Mesenchymal stem cell (in vitro differentiated cells and primary cell): ENCODE measurements at regions not wholly inside any gene's neighbourhood (a gene's known extent, or its start where the extent isn't known, plus 50 kb on each side); places are given as distances from the start of the nearest gene placed in this dataset.

Experiments used
- DNase-seq: peaks from one replicate; pipeline ENCODE4 v3.0.0-alpha.2; 2013
- H2AFZ ChIP-seq: one replicate; pipeline ENCODE4 v1.6.1; 2013; ENCODE audit warnings: low read depth, mild to moderate bottlenecking, control low read depth, inconsistent platforms, low read length, moderate library complexity
- H2AK5ac ChIP-seq: 2 replicates; pipeline ENCODE4 v1.6.1; 2013; ENCODE audit warnings: low read length, moderate library complexity, mild to moderate bottlenecking, inconsistent platforms; ENCODE audit not compliant: severe bottlenecking
- H2BK120ac ChIP-seq: one replicate; pipeline ENCODE4 v1.6.1; 2013; ENCODE audit warnings: low read depth, mild to moderate bottlenecking, inconsistent platforms, low read length, moderate library complexity
- H2BK12ac ChIP-seq, 2 experiments: one replicate each; pipeline ENCODE4 v1.6.1; 2013; ENCODE audit warnings: inconsistent platforms in 2 of 2, low read length in 2 of 2, mild to moderate bottlenecking in 2 of 2, moderate library complexity in 2 of 2, control low read depth in 1 of 2
- H2BK15ac ChIP-seq: one replicate; pipeline ENCODE4 v1.6.1; 2013; ENCODE audit warnings: mild to moderate bottlenecking, low read depth, inconsistent platforms; ENCODE audit not compliant: poor library complexity, severe bottlenecking
- H2BK5ac ChIP-seq: 2 replicates; pipeline ENCODE4 v1.6.1; 2013; ENCODE audit warnings: low read depth, mild to moderate bottlenecking, low read length, control low read depth, inconsistent platforms; ENCODE audit not compliant: poor library complexity, severe bottlenecking
- H3K14ac ChIP-seq, 2 experiments: one replicate each; pipeline ENCODE4 v1.6.1; 2013; ENCODE audit warnings: inconsistent platforms in 2 of 2, low read length in 2 of 2, control low read depth in 1 of 2, mild to moderate bottlenecking in 1 of 2, moderate library complexity in 1 of 2
- H3K18ac ChIP-seq, 2 experiments: one replicate each; pipeline ENCODE4 v1.6.1; 2013; ENCODE audit warnings: inconsistent platforms in 2 of 2, low read length in 2 of 2, control low read depth in 1 of 2, low read depth in 1 of 2, mild to moderate bottlenecking in 1 of 2
- H3K23ac ChIP-seq, 2 experiments: one replicate each; pipeline ENCODE4 v1.6.1; 2013; ENCODE audit warnings: inconsistent platforms in 2 of 2, low read length in 2 of 2, mild to moderate bottlenecking in 2 of 2, moderate library complexity in 2 of 2, control low read depth in 1 of 2
- H3K27ac ChIP-seq: 2 replicates; pipeline ENCODE4 v1.5.1; 2013; ENCODE audit warnings: mild to moderate bottlenecking, moderate library complexity, low read length, control low read depth, inconsistent platforms; ENCODE audit not compliant: poor library complexity, severe bottlenecking
- H3K27me3 ChIP-seq, 2 experiments: 2 replicates each; pipeline versions ENCODE4 v1.6.1 to v1.7.0; 2013; ENCODE audit warnings: low read length in 2 of 2, mild to moderate bottlenecking in 2 of 2, moderate library complexity in 2 of 2, control low read depth in 1 of 2, inconsistent platforms in 1 of 2; ENCODE audit not compliant: control insufficient read depth in 1 of 2, insufficient read depth in 1 of 2
- H3K36me3 ChIP-seq, 2 experiments: 2 replicates each; pipeline versions ENCODE4 v1.6.1 to v1.7.0; 2013; ENCODE audit warnings: low read length in 2 of 2, control low read depth in 1 of 2, inconsistent platforms in 1 of 2, low read depth in 1 of 2, mild to moderate bottlenecking in 1 of 2; ENCODE audit not compliant: insufficient read depth in 2 of 2, control insufficient read depth in 1 of 2
- H3K4ac ChIP-seq, 2 experiments: one replicate each; pipeline ENCODE4 v1.6.1; 2013; ENCODE audit warnings: inconsistent platforms in 2 of 2, low read length in 2 of 2, mild to moderate bottlenecking in 2 of 2, moderate library complexity in 2 of 2, control low read depth in 1 of 2, low read depth in 1 of 2
- H3K4me1 ChIP-seq: 2 replicates; pipeline ENCODE4 v1.6.1; 2013; ENCODE audit warnings: low read depth, low read length, control low read depth; ENCODE audit not compliant: control insufficient read depth, insufficient read depth
- H3K4me2 ChIP-seq: 2 replicates; pipeline ENCODE4 v1.6.1; 2013; ENCODE audit warnings: low read length, mild to moderate bottlenecking, inconsistent platforms; ENCODE audit not compliant: poor library complexity, severe bottlenecking
- H3K4me3 ChIP-seq, 2 experiments: 2 replicates each; pipeline versions ENCODE4 v1.5.1 to v1.7.0; 2013; ENCODE audit warnings: low read length in 2 of 2, mild to moderate bottlenecking in 2 of 2, control low read depth in 1 of 2, low read depth in 1 of 2; ENCODE audit not compliant: insufficient read depth in 1 of 2
- H3K79me1 ChIP-seq: replicated peaks from 2 replicates; pipeline ENCODE4 v1.6.1; 2013; ENCODE audit warnings: mild to moderate bottlenecking, control low read depth, low read length, inconsistent platforms; ENCODE audit not compliant: poor library complexity, severe bottlenecking
- H3K9ac ChIP-seq: 2 replicates; pipeline ENCODE4 v1.7.0; 2013; ENCODE audit warnings: mild to moderate bottlenecking, low read length, moderate library complexity
- H3K9me3 ChIP-seq: 2 replicates; pipeline ENCODE4 v1.7.0; 2013; ENCODE audit warnings: mild to moderate bottlenecking, low read length; ENCODE audit not compliant: control insufficient read depth
- H4K8ac ChIP-seq: one replicate; pipeline ENCODE4 v1.6.1; 2013; ENCODE audit warnings: inconsistent platforms, mild to moderate bottlenecking, low read length, moderate library complexity
- H4K91ac ChIP-seq: one replicate; pipeline ENCODE4 v1.6.1; 2013; ENCODE audit warnings: mild to moderate bottlenecking, low read length, inconsistent platforms
- WGBS: methylation state at CpG from one replicate; pipeline ENCODE4 v1.1.7; 2013; ENCODE audit warnings: mixed read lengths; 5-methylcytosine and 5-hydroxymethylcytosine counted together

GRCh38 chr6:55955684-55956083, 80.3 kb upstream of the BMP5 start:
- no peak overlapping the region for H3K4ac ChIP-seq
- DNase-seq: peak; percentile 10
- H3K14ac ChIP-seq: no peak overlapping the region
- no peak overlapping the region for H2BK120ac ChIP-seq
- H2AK5ac ChIP-seq: no peak overlapping the region
- H4K8ac ChIP-seq: no peak overlapping the region
- H3K18ac ChIP-seq: no peak overlapping the region
- H3K27ac ChIP-seq: no peak overlapping the region
- H2BK12ac ChIP-seq: no peak overlapping the region
- H3K9ac ChIP-seq: no peak overlapping the region
- H2BK15ac ChIP-seq: no peak overlapping the region
- H3K36me3 ChIP-seq: no peaks in the 10 kb centered on the region
- peak overlapping the region; percentile 39 for H4K91ac ChIP-seq
- no peak overlapping the region for H2AFZ ChIP-seq
- H3K27me3 ChIP-seq: no peaks in the 10 kb centered on the region
- no peaks in the 10 kb centered on the region for H3K4me1 ChIP-seq
- 46% methylated on average over 1 of the region's 1 CpG for whole genome bisulfite sequencing
- no peak overlapping the region for H3K4me2 ChIP-seq
- H3K4me3 ChIP-seq: no peak overlapping the region
- peaks cover 2% of the 10 kb centered on the region for H3K9me3 ChIP-seq
- H3K79me1 ChIP-seq: no peaks in the 10 kb centered on the region
- H3K23ac ChIP-seq: no peak overlapping the region
- no peak overlapping the region for H2BK5ac ChIP-seq

- Histone ChIP-seq H2AFZ (no peak overlapping the region), H3K23ac (no peak overlapping the region), H3K4me3 (no peak overlapping the region), H3K9ac (no peak overlapping the region), H2BK120ac (no peak overlapping the region), H3K4ac (no peak overlapping the region), H3K79me1 (no peaks in the 10 kb centered on the region), H2AK5ac (no peak overlapping the region), H3K36me3 (no peaks in the 10 kb centered on the region), H3K27ac (no peak overlapping the region), H2BK5ac (no peak overlapping the region), H3K18ac (no peak overlapping the region), H2BK12ac (no peak overlapping the region), H3K4me2 (no peak overlapping the region), H4K91ac (no peak overlapping the region), H3K14ac (no peak overlapping the region), H3K27me3 (no peaks in the 10 kb centered on the region), H2BK15ac (no peak overlapping the region), H4K8ac (no peak overlapping the region), H3K9me3 (peaks cover 2% of the 10 kb centered on the region), H3K4me1 (no peaks in the 10 kb centered on the region)
- DNase-seq: no peak
Observed at GRCh38 chr6:55954436-55954835, 79.0 kb upstream of the BMP5 start.

- peak overlapping the region in 1 of 2 experiments; percentile 66 for H3K4me3 ChIP-seq
- H2AK5ac ChIP-seq: no peak overlapping the region
- DNase-seq: peak; percentile 31
- no peaks in the 10 kb centered on the region for H3K27me3 ChIP-seq
- no peaks in the 10 kb centered on the region for H3K4me1 ChIP-seq
- no peak overlapping the region for H3K14ac ChIP-seq
- no peaks in the 10 kb centered on the region for H3K36me3 ChIP-seq
- H3K4ac ChIP-seq: no peak overlapping the region
- H3K9ac ChIP-seq: peak overlapping the region; percentile 74
- H4K8ac ChIP-seq: no peak overlapping the region
- no peak overlapping the region for H2BK120ac ChIP-seq
- no peak overlapping the region for H3K4me2 ChIP-seq
- H3K23ac ChIP-seq: no peak overlapping the region
- H3K79me1 ChIP-seq: no peaks in the 10 kb centered on the region
- no peak overlapping the region for H4K91ac ChIP-seq
- WGBS: 91% methylated on average over 4 of the region's 7 CpGs
- H3K9me3 ChIP-seq: peaks cover 2% of the 10 kb centered on the region
- H2AFZ ChIP-seq: no peak overlapping the region
- no peak overlapping the region for H2BK15ac ChIP-seq
- H3K27ac ChIP-seq: no peak overlapping the region
- no peak overlapping the region for H2BK12ac ChIP-seq
- H2BK5ac ChIP-seq: no peak overlapping the region
- no peak overlapping the region for H3K18ac ChIP-seq
Observed at GRCh38 chr6:55953335-55953734, 77.9 kb upstream of the BMP5 start.

GRCh38 chr6:55950071-55950814, 74.9 kb upstream of the BMP5 start:
- Histone ChIP-seq H4K8ac (no peak overlapping the region), H3K9ac (no peak overlapping the region), H2BK15ac (no peak overlapping the region), H3K4ac (no peak overlapping the region), H3K27ac (no peak overlapping the region), H3K4me2 (no peak overlapping the region), H3K4me1 (no peaks in the 10 kb centered on the region), H2BK5ac (no peak overlapping the region), H2BK120ac (no peak overlapping the region), H2AFZ (no peak overlapping the region), H3K79me1 (no peaks in the 10 kb centered on the region), H3K36me3 (no peaks in the 10 kb centered on the region), H3K4me3 (no peak overlapping the region), H2BK12ac (no peak overlapping the region), H3K23ac (no peak overlapping the region), H3K27me3 (no peaks in the 10 kb centered on the region), H2AK5ac (no peak overlapping the region), H4K91ac (peak overlapping the region; percentile 44), H3K18ac (no peak overlapping the region), H3K14ac (peak overlapping the region in 1 of 2 experiments; percentile 53), H3K9me3 (peaks cover 2% of the 10 kb centered on the region)
- no peak for DNase-seq
- 98% methylated on average over 25 of the region's 26 CpGs for WGBS
